Head of caudate nucleus (tissue), 42 donors: ENCODE measurements at regions not wholly inside any gene's neighbourhood (a gene's known extent, or its start where the extent isn't known, plus 50 kb on each side); places are given as distances from the start of the nearest gene placed in this dataset.

Experiments
- DNase-seq, 42 donors: peaks; one replicate each; pipeline versions ENCODE4 v3.0.0 to v3.0.0-alpha.2; 2020 to 2021; ENCODE audit warnings: mixed read lengths in 7 of 42
- intact Hi-C: fragments of 100-400 bp; cut with DNase I; formaldehyde crosslinking; loops from one replicate; pipeline ENCODE4 v1.15.0; 2022

GRCh38 chr6:101268541-101268940, 125.0 kb upstream of the GRIK2 start:
- DNase-seq, result no peak
- intact Hi-C loops, result no loop called here

- no peak for DNase-seq
- intact Hi-C loops, result no loop called here
These were observed 118.3 kb upstream of the GRIK2 start for GRCh38 chr6:101275251-101275650.

- intact Hi-C loops, result no loop called here
- no peak for DNase-seq
These were observed 117.4 kb upstream of the GRIK2 start for GRCh38 chr6:101276066-101276465.

GRCh38 chr6:101279410-101279809, 114.1 kb upstream of the GRIK2 start:
- intact Hi-C loops, result no loop called here

GRCh38 chr6:101281266-101281665, 112.2 kb upstream of the GRIK2 start:
- no peak for DNase-seq
- intact Hi-C loops, result no loop called here

More at GRCh38 chr6:101279410-101279809, 114.1 kb upstream of the GRIK2 start:
- no peak for DNase-seq

GRCh38 chr6:101284131-101284530, 109.4 kb upstream of the GRIK2 start:
- intact Hi-C loops, result no loop called here
- no peak for DNase-seq

- intact Hi-C loops, result no loop called here
These were observed 107.4 kb upstream of the GRIK2 start for GRCh38 chr6:101286146-101286545.

GRCh38 chr6:101290346-101290745, 103.2 kb upstream of the GRIK2 start:
- DNase-seq, result no peak
- intact Hi-C loops, result no loop called here

More at GRCh38 chr6:101286146-101286545, 107.4 kb upstream of the GRIK2 start:
- no peak for DNase-seq

GRCh38 chr6:101294051-101294638, 99.4 kb upstream of the GRIK2 start:
- intact Hi-C loops, result no loop called here
- DNase-seq, result no peak

GRCh38 chr6:101294676-101295075, 98.8 kb upstream of the GRIK2 start:
- intact Hi-C loops, result no loop called here
- no peak for DNase-seq

GRCh38 chr6:101296169-101296960, 97.1 kb upstream of the GRIK2 start:
- no peak for DNase-seq
- intact Hi-C loops, result no loop called here

- intact Hi-C loops, result no loop called here
- DNase-seq, result no peak
These were observed 90.9 kb upstream of the GRIK2 start for GRCh38 chr6:101302593-101302992.

GRCh38 chr6:101303495-101303894, 90.0 kb upstream of the GRIK2 start:
- no peak for DNase-seq

GRCh38 chr6:101312652-101313051, 80.9 kb upstream of the GRIK2 start:
- no peak for DNase-seq
- intact Hi-C loops, result no loop called here

More at GRCh38 chr6:101303495-101303894, 90.0 kb upstream of the GRIK2 start:
- intact Hi-C loops, result no loop called here

- no peak for DNase-seq
- intact Hi-C loops, result no loop called here
These were observed 70.6 kb upstream of the GRIK2 start for GRCh38 chr6:101322921-101323320.

- intact Hi-C loops, result no loop called here
- no peak for DNase-seq
These were observed 67.1 kb upstream of the GRIK2 start for GRCh38 chr6:101326411-101326810.

- intact Hi-C loops, result no loop called here
- DNase-seq, result no peak
These were observed 51.6 kb upstream of the GRIK2 start for GRCh38 chr6:101341926-101342325.
